NCI-H146 treated with DMSO at 0.1 percent for 48 hours (cell line): ENCODE measurements at regions not wholly inside any gene's neighbourhood (a gene's known extent, or its start where the extent isn't known, plus 50 kb on each side); places are given as distances from the start of the nearest gene placed in this dataset.

Experiments used
- DNase-seq: peaks from one replicate; lab custom pipeline; 2025; ENCODE audit not compliant: unreplicated experiment; lab: John Stamatoyannopoulos, UW

DNA sequence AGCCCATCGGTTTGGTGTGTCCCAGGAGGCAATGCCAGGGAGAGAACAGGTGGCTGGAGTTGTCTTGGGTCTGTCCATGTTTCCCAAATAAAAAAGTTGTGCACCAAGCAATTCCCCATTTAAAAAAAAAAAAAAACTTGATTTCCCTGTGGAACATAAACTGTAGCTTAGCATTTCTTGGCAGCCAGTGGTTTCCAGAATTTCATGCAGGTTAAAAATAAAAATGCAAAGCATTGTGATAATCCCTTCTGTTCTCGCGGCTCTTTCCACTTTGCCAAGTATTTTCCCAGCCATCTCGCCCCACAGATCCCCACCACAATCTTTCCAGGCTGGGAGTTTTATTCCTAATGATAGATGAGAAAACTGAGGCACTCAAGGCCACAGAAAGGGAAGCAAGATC lies 51.4 kb upstream of the MSX1 start:
- DNase-seq, result no peak

DNA sequence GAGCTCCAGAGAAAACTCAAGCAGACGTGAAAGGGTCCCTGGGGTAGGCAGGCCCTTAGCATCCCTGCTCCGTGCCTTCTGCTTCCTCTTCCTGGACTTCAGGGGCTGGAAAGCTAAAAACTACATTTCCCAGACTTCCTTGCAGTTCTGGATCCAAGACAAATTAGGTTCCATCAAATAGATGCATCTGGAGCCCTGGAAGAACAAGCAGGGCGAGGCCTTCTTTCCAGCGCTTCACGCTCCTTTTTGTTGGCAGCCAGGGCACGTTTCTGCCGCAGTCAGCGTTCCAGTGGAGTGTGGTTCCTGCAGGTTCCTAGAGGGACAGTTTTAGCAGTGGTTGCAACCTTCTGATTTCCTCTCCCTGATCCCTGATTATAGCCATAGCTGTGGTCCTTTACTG lies 53.6 kb upstream of the MSX1 start:
- no peak for DNase-seq

DNA sequence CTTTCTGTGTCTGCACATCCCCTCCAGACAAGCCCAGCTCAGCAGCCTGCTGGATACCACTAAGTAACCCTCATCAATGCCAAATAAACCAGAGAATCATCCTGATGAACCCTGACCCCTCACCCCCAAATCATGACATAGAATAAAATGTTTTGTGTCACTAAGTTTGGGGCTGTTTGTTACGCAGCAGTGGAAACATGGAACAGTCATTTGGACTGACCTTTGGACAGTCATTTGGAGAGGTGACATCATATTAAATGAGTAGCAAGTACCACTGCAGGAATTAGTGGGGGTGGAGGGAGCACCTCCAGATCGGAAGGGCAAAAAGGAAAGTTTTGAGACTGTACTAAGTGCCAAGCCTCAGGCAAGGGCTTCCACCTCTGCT lies 55.6 kb upstream of the MSX1 start:
- DNase-seq, result no peak

DNA sequence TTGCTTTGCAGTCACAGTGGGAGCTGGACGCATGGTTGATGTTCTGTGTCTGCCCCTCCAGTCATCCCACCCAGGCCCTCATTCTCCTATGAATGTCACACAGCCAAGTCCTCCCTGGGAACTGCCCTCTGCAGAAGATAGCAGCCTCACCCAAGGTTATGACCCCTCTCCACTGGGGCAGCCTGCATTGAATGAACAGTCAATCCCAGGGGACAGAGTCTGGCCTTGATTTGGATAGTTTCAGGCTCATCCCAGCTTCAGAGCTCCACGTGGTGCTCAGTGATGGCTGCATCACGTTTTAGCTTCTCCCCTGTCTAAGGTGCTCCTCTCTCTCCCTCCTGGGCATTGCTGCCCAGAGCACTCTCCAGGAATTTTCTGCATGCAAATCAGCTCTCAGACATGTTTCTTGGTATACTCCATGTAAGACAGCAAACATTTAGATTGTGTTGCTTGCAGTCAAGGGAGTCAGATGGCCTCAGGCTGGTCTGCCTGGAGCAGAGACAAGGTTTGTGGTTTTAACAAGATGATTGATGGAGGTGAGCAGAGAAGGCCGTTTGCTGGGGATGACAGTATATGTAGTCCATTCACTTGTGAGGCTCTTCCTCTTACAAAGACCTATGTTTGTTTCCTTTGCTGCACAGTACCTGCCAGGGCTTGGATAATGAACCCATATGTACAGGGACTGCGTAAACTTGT lies 56.1 kb upstream of the MSX1 start:
- no peak for DNase-seq

DNA sequence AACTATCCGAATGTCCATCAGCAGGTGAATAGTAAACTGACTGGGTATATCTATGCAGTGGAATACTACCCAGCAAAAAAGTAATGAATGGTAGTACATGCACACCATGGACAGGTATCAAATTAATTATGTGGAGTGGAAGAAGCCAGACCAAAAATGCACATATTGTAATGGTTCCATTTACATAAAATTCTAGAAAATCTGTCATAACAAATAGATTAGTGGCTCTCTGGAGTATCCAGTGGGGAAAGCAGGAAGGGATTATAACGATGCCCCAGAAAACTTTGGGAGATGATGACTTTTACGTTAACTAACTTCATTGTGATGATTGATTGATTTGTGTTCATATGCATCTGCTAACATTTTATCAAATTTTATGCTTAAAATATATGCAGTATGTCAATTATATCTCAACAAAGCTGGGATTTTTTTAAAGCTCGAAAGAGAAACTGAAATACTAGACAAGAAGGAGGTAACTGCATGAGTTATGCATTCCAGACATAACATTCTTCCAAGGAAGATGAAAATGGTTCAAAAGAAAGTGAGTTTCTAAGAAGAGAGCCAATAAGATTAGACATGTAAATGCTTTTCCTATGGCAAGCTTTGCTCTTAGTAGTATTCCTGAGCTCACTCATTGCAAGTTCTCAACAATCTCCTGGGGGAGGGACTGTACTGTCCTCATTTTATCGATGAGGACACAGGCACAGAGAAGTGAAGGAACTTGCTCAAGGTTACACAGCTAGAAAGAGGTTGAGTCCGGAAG lies 58.6 kb upstream of the MSX1 start:
- no peak for DNase-seq

DNA sequence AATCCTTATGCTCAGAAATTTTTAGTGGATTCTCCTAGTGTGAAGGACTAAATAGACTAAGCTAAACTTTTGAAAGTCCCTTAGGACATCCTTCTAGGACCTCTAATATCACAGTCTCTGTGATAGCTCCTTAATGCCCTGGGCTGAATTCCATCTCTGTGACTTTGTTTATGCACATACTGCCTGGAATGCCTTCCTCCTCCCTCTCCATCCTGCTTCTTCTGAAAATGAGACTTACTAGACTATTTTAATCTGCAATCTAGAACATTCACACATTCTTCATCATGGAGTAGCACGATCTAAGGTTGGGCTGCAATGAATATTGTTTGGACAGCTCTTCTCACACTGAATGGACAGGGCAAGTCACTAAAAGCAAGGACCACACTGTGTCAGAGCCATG lies 65.0 kb upstream of the MSX1 start:
- DNase-seq, result no peak

DNA sequence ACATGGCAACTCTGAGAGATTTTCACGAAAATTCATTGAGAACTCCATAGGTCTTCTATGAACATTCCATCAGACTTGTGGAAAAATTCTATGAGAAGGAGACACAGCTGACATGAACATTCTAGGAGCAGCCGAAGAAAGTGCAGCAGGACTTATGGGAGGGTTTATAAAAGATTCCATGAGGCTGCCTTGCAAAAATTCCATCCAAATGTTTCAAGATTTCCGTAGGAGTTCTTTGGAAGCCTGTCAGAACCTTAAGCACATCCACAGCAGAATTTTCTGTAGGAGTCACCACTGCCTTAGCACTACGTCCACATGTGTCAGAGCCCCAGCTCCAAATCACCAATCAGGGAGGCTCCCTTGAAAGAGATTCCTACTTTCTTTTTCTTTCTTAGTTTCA lies 67.0 kb upstream of the MSX1 start:
- DNase-seq, result no peak

DNA sequence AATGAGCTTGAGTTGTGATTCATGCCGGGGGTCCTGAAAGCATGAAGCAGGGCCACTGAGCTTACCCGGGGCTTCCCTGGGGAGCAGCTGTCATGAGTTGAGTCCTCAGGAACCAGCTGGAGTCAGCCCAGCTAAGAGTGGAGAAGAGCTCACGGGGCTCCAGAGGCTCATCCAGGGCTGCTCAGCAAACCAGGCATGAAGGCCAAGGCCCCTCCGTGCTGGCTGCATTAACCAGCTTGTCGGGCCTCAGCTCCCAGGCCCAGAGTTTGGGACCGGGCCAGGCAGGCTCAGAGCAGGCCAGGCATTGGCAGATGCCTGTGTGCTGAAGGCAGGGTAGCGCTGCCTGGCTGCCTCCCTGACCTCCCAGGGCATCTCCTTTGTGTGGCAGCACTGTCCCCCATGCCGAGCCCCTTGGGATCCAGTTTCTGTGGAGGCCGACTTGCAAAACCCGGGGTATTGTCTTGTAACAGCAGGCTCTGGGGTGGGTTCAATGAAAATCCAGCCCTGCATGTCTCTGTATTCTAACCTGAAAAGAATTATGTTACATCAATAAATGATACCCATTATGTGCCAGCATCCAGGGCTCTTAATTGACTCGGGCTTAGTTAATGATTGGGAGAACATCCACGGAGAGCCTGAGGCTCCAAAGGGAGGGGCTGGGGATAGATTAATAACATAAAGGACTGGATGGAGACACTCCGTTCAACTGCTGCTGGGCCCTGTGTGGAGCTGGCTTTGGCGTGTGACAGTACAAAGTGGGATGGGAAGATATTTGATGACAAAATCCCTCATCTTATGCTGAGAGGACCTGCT lies 68.0 kb upstream of the MSX1 start:
- peak; percentile 4 for DNase-seq

DNA sequence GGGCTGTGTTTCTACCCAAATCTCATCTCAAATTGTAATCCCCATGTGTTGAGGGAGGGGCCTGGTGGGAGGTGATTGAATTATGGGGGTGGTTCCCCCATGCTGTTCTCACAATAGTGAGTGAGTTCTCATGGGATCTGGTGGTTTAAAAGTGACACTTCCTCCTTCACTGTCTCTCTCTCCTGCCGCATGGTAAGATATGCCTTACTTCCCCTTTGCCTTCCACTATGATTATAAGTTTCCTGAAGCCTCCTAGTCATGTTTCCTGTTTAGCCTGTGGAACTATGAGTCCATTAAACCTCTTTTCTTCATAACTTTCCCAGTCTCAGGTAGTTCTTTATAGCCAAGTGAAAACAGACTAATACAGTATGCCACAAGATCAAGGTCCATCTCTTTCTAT lies 70.0 kb upstream of the MSX1 start:
- no peak for DNase-seq

DNA sequence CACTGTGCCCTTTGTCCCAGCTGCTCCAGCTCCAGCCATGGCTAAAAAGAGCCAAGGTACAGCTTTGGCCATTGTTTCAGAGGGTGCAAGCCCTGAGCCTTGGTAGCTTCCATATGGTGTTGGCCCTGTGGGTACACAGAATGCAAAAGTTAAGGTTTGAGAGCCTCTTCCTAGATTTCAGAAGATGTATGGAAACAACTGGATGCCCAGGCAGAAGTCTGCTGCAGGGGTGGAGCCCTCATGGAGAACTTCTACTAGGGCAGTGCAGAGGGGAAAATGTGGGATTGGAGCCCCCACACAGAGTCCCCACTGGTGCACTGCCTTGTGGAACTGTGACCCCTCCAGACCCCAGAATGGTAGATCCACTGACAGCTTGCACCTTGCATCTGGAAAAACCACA lies 70.9 kb upstream of the MSX1 start:
- no peak for DNase-seq

DNA sequence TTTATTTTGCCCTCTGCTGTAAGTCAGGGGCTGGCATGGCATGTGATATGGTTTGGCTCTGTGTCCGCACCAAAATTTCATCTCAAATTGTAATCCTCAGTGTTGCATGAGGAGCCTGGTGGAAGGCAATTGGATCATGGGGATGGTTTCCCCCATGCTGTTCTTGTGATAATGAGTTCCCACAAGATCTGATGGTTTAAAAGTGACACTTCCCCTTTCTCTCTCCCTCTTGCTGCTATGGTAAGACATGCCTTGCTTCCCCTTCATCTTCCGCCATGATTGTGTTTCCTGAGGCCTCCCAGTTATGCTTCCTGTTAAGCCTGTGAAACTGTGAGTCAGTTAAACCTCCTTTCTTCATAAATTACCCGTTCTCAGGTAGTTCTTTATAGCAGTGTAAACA lies 72.0 kb upstream of the MSX1 start:
- DNase-seq, result no peak

DNA sequence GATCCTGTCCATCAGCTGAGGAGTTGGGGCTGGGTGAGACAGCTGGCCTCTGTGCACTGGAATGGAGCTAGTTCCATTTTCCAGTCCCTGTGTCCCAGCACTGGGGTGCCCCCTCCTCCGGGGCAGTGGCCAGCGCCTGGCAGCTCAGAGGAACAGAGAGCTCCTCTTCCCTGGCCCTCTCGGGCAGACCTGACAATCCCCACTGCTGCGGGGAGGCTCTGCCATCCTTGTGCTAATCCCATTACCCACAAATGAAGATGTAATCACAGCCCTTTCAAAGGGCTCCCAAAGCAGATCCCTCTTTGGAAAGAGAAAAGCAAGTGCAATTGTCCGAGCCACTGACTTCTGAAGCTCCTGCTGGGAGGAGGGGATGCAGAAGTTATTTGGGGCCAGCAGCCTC lies 75.1 kb upstream of the MSX1 start:
- no peak for DNase-seq

DNA sequence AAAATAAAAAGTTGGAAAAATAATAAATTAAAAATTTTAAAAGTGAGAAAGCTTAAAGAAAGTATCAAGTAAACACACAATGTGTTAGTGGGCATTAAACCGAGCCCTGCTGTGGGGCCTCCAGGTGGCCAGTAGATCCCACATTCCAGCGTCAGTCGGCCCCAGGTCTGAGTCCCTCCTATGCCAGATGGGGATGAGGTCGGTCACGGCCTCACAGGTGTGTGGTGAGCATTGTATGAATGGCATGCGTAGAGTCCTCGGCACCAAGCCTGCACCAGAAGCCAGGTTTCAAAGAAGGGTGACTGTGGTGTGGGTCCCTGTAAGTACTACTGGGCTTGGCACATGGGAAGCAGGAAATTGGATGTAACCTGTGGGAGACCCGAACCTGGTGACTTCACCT lies 75.6 kb upstream of the MSX1 start:
- no peak for DNase-seq

DNA sequence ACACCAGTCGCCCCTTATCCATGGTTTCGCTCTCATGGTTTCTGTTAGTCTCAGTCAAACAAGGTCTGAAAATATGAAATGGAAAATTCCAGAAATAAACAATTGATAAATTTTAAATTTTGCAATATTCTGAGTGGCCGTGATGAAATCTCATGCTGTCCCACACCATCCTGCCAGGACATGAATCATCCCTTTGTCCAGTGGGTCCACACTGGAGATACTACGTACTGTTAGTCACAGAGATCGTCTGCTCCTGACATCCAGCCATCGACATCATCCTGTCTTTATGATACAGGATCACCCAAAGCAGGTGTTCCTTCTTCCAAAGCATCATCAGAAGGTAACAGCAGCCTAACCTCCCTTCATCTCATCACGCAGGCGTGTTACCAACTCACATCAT lies 76.5 kb upstream of the MSX1 start:
- no peak for DNase-seq

DNA sequence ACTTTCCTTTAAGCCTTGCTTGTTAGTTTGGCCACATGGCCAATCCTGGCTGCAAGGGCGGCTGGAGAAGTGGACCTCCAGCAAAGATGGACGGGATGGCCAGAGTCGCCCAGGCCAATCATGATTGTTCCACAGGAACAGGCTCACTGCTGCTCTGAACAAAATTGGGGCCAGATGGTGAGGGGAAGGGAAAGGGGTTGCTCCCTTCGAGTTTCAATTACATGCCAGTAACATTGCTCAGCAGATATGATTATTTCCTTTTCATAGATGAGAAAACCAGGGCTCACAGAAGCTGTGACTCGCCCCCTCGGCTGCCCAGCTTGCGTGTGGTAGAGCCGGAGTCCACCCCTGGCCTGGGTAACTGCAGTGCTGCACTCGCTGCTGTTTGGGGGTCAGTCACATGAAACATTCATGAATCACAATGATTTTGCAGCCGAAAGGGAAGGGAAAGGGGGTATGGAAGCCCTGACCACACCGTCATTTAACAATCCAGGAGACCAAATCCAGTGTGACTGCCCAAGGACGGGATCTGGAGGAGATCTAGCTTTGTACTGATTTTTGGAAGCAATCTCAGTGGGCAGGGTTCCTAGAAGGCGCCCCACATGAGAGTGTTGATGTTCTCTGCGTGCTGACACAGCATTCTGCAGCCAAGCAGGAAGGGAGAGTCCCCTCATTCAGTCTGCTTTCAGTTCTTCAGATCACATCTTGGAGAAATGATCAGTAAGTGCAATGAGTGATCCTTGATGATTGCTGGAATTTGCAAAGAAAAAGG lies 77.3 kb upstream of the MSX1 start:
- DNase-seq, result no peak

DNA sequence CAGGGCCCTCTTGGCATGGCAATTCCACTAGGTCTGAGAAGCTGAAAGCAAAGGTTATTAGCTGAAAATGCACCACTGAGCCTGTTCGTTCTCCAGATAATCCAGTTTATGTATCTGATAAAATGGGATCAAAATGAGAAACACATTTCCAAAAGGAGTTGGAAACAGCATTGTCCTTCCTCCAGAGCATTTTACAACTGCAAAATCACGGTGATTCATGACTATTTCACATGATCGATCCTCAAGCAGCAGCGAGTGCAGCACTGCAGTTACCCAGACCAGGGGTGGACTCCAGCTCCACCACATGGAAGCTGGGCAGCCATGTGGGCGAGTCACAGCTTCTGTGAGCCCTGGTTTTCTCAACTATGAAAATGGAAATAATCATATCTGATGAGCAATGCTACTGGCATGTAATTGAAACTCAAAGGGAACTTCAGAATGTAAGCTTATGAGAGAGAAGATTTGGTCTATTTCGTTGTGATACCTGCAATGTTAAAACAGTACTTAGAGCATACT lies 78.7 kb upstream of the MSX1 start:
- DNase-seq, result no peak

DNA sequence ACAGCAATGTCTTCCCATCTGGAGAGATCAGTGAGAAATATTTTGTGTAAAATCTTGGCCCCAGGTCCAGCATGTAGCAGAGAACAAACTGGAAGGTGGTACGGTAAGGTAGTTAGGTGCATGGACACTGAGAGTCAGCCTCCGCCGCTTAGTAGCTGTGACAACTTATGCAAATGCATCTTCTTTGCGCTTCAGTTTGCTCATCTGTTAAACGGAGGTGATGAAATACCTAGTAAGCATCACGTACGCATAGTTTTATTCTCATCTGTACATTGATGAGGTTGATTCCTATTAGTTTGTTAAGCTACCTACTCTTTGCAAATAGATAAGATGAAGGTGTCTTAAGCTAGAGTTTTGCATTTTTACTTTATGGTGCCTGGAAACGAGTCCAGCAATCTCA lies 80.0 kb upstream of the MSX1 start:
- no peak for DNase-seq

DNA sequence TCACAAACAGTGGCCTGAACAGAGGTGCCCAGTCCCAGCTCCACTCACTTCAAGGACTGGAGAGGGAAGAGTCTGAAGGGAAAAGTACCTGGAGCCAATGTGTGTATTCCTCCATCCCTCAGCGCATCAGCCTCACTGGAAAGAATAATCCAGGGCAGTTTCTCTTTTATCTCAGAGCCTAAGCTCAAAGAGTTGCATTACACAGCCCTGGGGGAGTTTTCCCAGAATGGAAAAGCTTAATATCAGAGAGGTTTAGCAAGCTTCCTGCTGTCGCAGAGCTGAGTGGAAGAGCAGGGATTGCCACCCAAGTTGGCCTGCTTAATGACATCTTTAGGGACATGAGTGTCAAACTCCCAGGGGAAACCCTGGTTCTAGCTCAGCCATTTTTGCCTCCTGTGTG lies 80.4 kb upstream of the MSX1 start:
- no peak for DNase-seq

DNA sequence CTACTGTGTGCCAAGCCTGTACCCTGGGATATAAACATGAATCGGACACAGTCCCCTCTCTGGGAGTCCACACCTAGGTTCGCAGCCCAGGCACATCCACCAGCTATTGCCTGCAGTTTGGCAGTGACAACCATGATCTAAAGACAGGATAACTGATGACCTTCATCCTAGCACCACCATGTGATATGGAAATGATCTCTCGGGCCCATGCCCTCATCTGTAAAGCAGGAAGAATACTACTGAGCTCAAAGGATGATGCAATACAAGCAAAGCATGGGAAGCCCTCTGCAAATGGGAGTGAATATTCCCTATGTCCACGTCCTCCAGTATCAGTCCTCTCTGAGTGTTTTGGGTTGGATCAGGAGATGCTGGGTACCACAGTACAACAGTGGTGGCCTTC lies 80.9 kb upstream of the MSX1 start:
- DNase-seq, result no peak

DNA sequence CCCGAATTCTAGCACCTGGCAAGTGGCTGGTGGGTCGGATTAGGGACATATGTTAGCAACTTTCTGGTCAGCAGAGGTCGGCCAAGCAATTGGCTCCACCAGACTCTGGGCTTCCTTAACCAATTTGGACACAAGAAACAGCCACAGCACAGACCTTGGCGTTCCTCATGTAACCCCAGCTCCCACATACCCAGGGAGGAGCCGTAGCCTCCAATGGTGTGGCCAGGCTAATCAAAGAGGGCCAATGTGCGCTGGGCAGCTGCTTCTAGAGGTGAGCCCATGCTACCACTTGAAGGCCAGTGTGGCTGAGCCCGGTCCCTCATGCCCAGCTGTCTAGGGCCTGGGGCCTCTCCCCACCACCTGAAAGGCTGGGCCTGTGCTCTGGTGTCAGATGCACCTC lies 82.5 kb upstream of the MSX1 start:
- no peak for DNase-seq

DNA sequence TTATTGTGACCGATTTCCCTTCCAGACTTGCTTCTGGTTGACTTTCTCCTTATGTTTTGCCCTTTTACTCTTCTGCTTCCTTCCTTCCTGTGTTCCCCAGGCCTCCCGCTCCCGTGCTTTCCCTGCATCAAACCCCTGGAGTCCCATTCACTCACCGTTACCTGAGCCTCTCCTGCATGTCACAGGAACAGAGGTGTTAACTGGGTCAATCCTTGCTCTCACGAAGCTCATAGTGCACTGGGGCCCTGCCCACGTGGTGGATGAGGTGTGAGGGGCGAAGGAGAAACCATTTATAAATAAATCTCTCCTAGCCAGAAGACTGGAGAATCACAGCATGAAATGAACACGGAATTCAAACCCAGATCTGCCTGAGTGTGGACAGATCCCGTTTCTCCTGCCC lies 83.1 kb upstream of the MSX1 start:
- no peak for DNase-seq
